ENCODE measurements at regions not wholly inside any gene's neighbourhood (a gene's known extent, or its start where the extent isn't known, plus 50 kb on each side); places are given as distances from the start of the nearest gene placed in this dataset.

DNA sequence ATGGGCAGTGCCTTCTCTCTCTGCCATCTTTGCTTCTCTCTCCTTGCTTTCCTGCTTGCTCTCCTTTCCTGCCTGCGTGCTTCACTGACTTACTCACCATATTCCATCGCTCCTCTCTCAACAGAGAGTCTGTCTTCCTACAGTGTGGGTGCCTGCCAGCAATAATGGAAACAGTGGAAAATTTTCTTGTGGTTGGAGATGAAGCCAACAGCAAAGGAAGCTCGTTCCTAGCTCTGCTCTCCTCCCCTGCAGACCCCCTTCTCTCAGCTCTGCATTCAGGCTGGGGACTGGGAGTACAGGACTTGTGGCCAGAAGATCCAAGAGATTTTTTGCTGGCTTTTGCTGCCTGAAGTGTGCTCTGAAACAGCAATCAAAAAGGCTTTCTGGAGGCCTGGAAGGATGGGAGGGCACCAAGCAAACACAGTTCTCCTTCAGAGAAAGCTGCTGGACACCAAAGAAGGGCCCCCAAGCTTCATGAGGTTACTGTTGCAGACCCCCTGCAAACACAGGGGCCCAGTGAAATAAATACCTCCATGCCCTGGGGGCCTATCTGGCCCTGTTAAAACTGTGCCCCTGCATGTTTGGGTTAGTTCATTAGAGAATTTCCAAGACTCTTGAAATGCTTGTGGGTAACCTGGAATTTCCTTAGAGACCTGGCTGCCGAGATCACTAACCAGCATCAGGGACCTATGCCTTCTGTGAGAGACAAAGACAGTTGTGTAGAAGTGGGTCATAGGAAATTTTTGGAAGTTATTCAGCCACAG is 149.9 kb upstream of the RASGRP1 start:
- TF ChIP-seq POLR2A (IDR thresholded peaks at IDR 0.05) (no peak), CTCF (IDR thresholded peaks at IDR 0.05) (no peak)
